ENCODE measurements at regions not wholly inside any gene's neighbourhood (a gene's known extent, or its start where the extent isn't known, plus 50 kb on each side); places are given as distances from the start of the nearest gene placed in this dataset.
"Not testable (repeated sequence)": the region's sequence is repeated elsewhere in the genome, so short reads cannot be mapped to it uniquely, and the experiment has no call there.

DNA sequence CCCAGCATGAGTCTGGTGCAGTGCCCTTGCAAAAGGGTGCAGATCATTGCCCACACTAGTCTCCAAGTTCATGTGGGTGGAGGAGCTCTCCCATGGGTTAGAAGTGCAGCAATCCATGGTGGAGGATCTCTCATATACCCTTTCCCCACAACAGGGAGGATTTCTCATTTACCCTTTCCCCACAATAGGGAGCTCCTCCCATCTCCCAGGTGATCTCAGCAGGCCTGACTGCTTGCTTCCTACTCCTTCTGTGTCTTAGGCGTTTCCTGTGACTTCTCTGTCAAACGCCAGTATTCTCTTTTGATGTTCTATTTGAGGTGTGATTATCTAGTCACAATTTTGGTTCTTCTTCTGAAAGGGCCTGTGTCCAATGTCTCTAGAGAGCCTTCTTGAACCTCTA lies 133.8 kb upstream of the RFX3 start:
- DNase-seq (ENCODE audit: low spot score), result no peak

DNA sequence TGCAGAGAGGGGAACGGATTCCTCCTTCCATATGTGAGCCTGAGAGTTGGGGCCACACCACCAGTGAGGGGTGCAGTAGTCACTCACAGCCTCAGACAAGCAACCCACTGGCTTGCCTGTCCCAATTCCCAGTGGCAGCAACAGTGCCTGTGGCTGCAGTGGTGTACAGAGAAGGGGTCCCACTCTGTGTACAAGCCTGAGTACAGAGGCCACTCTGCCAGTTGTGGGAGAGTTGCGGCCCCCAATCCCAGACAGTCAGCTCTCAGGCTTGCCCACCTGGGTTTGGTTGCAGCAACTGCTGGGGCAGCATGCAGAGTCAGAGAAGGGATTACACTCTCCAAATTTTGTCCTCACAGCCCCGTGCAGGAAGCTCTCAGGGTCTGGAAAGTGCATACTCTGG lies 133.2 kb upstream of the RFX3 start:
- DNase-seq (ENCODE audit: low spot score), result no peak

DNA sequence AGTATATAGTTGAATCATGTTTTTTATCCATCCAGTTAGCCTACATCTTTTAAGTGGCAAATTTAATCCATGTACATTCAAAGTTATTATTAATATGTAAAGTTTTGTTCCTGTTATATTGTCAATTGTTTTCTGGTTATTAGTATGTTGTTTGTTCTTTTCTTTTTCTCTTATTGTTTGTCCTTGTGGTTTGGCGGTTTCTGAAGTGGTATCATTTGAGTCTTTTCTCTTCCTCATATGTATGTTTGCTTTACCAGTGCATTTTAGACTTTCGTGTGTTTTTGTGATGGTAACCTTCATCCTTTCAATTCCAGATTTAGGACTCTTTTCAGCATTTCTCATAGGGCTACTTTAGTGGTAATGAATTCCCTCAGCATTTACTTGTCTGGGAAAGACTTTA lies 130.4 kb upstream of the RFX3 start:
- no peak for DNase-seq (ENCODE audit: low spot score)

DNA sequence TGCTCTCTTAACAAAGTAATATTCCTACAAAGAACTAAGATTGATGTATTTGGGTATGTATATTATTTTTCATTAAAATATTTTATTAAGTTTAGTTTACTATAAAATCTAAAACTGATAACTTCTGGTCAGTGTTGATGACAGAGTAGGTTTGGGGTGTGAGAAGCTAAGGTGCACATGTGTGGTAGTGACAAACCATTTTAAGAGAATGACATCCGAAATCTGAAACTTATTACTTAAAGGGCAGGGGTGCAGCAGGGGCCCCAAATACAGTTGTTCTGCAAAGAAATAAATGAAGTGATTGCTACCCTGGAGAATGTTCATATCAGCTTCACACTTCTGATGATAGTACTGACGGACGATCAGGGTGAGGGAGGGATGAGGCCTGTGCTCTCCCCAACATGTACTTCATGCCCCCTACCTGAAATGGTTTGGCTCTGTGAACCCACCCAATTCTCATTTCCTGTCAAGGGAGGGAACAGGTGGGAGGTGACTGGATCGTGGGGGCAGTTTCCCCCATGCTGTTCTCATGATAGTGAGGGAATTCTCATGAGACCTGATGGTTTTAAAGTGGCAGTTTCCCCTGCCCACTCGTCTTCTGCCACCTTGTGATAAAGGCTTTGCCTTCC lies 125.3 kb upstream of the RFX3 start:
- DNase-seq (ENCODE audit: low spot score), result no peak

DNA sequence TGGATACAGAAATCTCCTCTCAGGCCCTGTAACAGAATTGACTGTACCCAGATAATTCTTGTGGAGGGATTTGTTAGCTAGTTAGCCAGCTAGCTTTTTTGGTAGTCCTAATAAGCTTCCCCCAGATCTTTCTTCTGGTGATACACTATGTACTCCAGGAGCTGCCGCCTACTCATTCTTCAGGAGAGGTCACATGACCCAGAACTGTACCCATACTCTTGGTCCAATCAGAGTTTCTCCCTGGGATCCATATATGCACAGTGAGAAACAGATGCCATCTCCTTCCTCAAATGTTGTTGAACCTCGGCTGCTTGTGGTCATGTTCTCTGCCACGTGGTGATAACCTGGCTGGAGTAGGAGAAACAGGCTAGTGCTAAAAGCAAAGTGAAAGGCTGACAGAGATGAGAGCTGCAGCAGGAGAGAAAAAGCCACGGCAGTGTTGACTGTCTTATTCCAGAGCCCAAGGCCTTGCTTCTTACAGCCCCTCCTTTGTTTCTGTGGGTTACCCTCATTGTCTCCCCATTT lies 123.0 kb upstream of the RFX3 start:
- DNase-seq (ENCODE audit: low spot score), result no peak

DNA sequence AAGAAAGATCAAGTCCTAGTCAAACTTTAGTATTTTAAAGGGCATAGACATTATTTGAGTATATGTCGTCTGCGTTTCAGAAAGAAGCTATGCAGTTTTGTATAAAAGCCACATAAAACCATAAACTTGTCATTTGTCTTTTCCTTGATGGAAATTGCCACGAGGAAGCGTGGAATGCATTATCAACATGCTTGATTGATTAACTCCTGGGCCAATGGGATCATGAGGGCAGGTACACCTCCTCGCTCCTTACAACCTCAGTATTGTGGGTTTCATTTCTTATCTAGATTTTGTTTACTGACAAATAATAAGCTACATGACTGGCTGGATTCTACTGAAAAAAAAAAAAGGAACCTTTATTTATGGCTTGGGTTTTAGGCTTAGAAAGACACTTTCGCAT lies 122.5 kb upstream of the RFX3 start:
- no peak for DNase-seq (ENCODE audit: low spot score)

DNA sequence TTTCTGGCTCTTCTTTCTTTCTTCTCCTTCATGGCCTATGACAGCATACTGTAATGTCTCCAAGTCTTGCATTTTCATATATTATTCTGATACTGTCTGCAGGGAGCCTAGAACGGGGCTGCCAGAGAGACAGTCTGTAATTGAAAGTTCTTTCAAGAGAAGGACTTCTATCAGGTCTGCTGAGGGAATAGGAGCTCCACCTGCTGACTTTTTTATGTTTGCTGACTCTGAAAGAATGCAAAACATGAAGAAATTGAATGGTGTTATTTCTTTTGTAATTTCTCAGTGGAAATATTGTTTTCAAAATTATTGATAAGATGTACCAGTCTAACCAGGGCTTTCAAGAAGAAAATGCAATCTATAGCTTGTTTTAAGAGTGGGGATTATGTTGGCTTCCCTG lies 121.9 kb upstream of the RFX3 start:
- no peak for DNase-seq (ENCODE audit: low spot score)

DNA sequence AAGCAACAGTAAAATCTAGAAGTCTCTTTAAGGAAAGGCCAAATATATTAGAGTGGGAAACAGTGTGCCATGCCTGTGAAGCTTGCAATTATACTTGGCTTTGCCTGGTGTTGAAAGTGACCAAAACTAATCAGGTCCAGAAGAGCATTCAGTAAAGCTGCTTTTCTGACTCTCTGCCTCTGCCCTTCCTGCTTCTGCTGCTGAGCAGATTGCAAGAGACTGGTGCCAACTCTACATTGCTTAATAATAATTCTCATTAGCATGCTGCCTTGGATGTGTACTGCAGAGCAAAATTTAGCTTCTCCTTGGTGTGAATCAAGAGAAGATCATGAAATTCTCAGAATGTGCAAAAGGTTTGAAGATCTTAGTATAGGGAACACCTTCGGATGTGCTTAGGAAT lies 120.4 kb upstream of the RFX3 start:
- no peak for DNase-seq (ENCODE audit: low spot score)

DNA sequence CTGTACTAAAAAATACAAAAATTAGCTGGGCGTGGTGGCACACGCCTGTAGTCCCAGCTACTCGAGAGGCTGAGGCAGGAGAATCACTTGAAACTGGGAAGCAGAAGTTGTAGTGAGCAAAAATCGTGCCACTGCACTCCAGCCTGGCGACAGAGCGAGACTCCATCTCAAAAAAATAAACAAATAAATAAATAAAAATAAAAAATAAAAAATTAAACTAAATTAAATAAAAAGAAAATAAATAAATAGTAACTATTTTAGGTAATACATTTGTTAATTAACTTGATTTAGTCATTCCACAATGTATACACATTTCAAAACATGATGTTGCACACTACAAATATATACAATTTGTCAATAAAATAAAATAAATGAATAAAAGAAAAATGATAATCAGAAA lies 116.3 kb upstream of the RFX3 start:
- DNase-seq (ENCODE audit: low spot score), result not testable (repeated sequence)

DNA sequence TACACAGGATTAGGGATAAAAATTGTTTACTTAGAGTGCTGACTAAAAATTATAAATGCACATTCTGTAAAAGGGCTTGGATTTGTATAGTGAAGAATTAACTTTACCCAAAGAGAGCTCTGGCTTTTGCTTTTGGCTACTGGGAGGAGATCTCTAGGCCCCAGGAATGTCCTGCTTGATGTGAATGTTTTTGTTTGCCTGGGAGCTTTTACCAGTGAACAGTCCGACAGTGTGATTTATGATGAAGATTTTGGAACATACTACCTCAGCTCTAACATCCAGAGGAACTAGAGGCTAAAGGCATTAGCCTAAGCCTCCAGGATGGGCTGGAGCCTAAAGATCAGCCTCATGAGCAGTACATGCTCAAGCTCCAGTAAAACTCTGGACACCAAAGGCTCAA lies 103.7 kb upstream of the RFX3 start:
- DNase-seq (ENCODE audit: low spot score), result no peak

DNA sequence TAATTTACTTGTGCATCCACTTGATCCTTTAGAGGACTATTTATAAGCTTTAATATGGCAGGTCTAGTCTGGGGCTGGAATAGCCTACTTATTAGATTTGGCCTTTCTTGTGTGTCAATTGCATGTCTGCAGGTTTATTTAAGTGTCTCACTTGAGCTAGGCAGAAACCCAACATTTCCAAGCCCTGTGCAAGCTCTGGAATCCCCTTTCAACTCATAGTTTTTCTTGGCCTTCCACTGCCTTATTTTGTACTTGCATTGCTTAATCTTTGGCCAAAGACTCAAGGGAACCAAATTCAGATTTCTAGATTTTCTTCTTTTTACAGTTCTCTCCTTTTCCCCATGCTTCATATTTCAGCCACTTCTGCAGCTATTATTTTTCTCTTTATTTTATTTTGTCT lies 102.4 kb upstream of the RFX3 start:
- DNase-seq (ENCODE audit: low spot score), result no peak

DNA sequence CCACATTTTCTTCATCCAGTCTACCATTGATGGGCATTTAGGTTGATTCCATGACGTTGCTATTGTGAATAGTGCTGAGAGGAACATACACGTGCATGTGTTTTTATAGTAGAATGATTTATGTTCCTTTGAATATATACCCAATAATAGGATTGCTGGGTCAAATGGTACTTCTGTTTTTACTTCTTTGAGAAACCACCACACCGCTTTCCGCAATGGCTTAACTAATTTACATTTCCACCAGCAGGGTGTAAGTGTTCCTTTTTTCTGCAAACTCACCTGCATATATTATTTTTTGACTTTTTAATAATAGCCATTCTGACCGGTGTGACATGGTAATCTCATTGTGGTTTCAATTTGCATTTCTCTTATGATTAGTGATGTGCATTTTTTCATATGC lies 82.2 kb upstream of the RFX3 start:
- no peak for DNase-seq (ENCODE audit: low spot score)

DNA sequence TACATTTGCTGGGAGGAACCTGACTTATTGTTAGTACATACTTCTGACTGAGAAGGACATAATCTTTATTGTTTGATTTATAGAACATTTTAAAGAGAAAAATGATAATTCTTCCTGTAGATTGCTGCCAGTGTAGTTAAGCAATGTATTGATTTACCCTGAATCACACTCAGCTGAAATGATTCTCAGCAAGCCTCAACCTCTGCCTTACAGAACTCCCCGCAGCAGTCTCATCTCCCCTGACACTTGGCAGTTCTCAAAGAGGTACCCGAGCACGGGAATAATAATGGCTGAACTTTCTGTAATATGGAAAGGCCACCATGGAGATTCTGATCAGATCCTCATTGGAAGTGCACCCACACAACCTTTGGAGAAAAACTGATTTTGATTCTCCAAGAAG lies 74.9 kb upstream of the RFX3 start:
- DNase-seq (ENCODE audit: low spot score), result no peak

DNA sequence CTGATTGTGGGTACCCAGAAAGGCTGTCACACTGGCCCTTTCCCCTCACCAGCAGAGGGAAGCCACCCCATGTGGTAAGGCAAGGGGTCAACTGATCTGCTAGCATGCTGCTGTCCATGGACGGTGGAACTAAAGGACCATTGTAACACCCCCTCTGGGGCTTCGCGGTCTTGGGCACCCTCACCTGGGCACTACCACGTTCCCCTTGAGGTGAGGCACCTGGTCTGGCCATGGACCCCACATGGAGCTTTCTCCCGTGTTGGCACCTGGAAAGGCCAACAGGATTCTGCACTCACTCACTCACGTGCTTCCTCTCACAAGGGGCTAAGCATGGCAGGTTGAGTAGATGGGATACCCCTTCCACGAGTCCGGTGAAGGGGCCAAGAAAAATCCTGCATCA lies 72.0 kb upstream of the RFX3 start:
- no peak for DNase-seq (ENCODE audit: low spot score)

DNA sequence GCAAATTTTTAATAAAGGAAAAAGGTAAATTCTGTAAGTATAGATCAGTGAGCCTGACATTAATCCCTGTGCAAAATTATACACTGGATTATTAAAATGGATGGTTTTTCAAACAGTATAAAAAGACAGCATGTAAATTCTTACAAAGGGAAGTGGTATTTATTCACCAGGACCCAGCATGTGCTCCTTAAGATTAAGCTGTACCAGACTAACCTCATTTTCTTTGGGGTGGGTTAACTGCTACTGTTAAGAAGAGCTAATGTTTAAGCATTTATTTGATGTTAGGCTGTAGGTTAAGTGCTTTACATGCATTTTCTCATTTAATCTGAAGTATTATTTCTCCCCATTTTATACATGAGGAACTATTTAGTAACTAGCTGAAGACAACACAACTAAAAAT lies 60.3 kb upstream of the RFX3 start:
- no peak for DNase-seq (ENCODE audit: low spot score)

DNA sequence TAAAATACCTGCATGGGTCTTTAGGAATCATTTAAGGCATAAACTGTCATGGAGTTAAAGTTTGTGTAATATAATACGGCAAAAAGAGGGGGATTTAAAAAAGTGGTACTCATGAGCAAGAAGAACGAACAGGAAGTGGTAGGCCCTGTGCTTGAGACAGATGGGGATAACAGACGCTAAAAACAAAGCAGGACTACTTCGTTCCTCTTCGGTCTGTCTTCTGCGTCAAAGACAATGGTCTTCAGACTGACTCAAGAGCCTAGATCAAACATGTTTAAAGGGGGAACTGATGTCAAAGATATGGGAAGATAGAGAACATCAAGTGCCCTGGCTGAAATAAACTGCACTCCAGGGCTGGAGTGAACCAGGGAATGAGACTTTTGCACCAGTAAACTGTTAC lies 59.8 kb upstream of the RFX3 start:
- DNase-seq (ENCODE audit: low spot score), result no peak

DNA sequence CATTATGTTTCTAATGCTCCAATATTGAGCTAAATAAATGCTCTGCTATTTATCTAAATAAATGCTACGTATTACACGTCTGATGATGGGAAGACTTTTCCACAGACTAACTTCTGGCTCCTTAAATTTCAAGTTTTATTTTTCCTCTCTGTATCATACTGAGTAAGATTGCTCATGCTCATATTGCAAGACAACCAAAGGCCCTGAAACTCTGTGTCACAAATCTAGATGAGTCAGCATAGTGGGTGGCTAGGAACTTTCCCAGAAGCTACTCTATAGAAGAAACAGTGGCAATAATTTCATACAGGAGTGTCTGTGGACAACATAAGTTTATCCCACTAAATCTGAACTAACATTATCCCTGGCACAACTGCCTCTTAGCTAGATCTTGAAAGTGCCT lies 53.0 kb upstream of the RFX3 start:
- no peak for DNase-seq (ENCODE audit: low spot score)

DNA sequence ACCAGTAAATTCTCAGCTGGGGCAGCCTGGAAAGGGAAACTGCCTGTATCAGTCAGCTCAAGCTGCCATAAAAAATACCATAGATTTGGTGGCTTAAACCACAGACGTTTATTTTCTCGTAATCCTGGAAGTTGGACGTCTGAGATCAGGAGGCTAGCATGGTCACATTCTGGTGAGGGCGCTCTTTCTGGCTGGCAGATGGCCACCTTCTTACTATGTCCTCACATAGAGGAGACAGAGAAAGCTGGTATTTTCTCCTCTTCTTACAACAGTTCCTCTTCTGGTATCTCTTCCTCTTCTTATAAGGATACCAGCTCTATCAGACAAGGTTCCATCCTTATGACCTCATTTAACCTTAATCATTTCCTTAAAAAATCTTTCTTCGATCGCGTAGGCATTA lies 50.5 kb upstream of the RFX3 start:
- no peak for DNase-seq (ENCODE audit: low spot score)

DNA sequence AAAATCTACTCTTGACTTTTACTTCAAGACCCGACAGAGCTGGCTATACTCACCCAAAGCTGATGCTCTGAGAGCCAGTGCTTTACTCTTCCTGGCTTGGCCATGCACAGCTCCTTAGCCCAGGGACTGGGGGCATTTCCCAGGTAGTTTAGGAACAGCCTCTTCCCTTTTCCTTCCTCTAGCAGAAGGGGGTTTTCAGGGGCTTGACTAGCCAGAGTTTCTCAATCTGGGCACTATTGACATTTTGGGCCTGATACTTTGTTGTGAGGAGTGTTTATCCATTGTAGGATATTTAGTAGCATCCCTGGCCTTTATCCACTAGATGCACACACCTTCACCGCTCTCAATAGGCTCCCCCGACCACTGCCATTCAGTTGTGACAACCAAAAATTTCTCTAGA lies 50.0 kb upstream of the RFX3 start:
- no peak for DNase-seq (ENCODE audit: low spot score)

Data from ecto neural progenitor cell (in vitro differentiated cells).